Right cardiac atrium (tissue), 5 donors: ENCODE measurements at regions not wholly inside any gene's neighbourhood (a gene's known extent, or its start where the extent isn't known, plus 50 kb on each side); places are given as distances from the start of the nearest gene placed in this dataset.
"Not testable (repeated sequence)": the region's sequence is repeated elsewhere in the genome, so short reads cannot be mapped to it uniquely, and the experiment has no call there.

Experiments used
- ATAC-seq, 2 donors: fragments of 200-7000 bp; cut with Tn5 transposase; one replicate each; pipeline versions ENCODE4 v1.8.0 to v1.9.1; 2020; ENCODE audit warnings: moderate library complexity in 2 of 2, mild to moderate bottlenecking in 1 of 2
- DNase-seq, 3 donors: peaks; one replicate each; pipeline ENCODE4 v3.0.0-alpha.2; 2020
- H3K27ac ChIP-seq: one replicate; pipeline ENCODE4 v1.5.1; 2013; ENCODE audit warnings: mild to moderate bottlenecking, low read length, control low read depth, moderate library complexity
- H3K27me3 ChIP-seq: one replicate; pipeline ENCODE4 v1.6.1; 2013; ENCODE audit not compliant: control insufficient read depth, insufficient read depth
- H3K4me1 ChIP-seq: one replicate; pipeline ENCODE4 v1.6.1; 2013; ENCODE audit warnings: low read length; ENCODE audit not compliant: control insufficient read depth, insufficient read depth
- H3K4me3 ChIP-seq: one replicate; pipeline ENCODE4 v1.5.1; 2013; ENCODE audit warnings: low read length, control low read depth
- H3K9me3 ChIP-seq: one replicate; pipeline ENCODE4 v1.6.1; 2013; ENCODE audit warnings: low read length; ENCODE audit not compliant: control insufficient read depth
- WGBS: extraction: QIAGEN DNeasy Blood & Tissue Kit; methylation state at CpG from one replicate; pipeline ENCODE4 v1.1.7; 2013; 5-methylcytosine and 5-hydroxymethylcytosine counted together
- intact Hi-C, 4 donors: fragments of 100-400 bp; cut with DNase I; formaldehyde crosslinking; loops; one replicate each; pipeline versions ENCODE4 v1.11.0 to v1.14.0; 2022 to 2023
- donor health status: healthy with polysubstance abuse.
- donor health status: DM: no; HTN: yes; CAD: no.
- donor health status: DM: no; HTN: no; CAD: no.
- donor health status: DM: no; HTN: yes; CAD: no; lungs with severe emphysema.
- donor health status: DM: yes; HTN: yes; CAD: no.

GRCh38 chr9:40913096-40913719 lies 215.3 kb downstream of the FOXD4L6 start:
- WGBS = 59% methylated on average over 11 of the region's 11 CpGs
- H3K27me3 ChIP-seq = no peaks in the 10 kb centered on the region
- H3K4me1 ChIP-seq = no peaks in the 10 kb centered on the region
- no peak overlapping the region for H3K27ac ChIP-seq
- DNase-seq (no peak), ATAC-seq (peak; percentile 14 to 25)
- no peak overlapping the region for H3K4me3 ChIP-seq
- peaks cover 11% of the 10 kb centered on the region for H3K9me3 ChIP-seq
- intact Hi-C loops = no loop called here

- H3K27me3 ChIP-seq, H3K4me3 ChIP-seq, DNase-seq, intact Hi-C loops, H3K27ac ChIP-seq, H3K4me1 ChIP-seq: not testable (repeated sequence)
- WGBS = 75% methylated on average over 4 of the region's 4 CpGs
- H3K9me3 ChIP-seq = peaks cover 16% of the 10 kb centered on the region
- peak in 1 of 2 donors; percentile 12 for ATAC-seq
These were observed 215.8 kb downstream of the FOXD4L6 start for GRCh38 chr9:40912679-40913078.

GRCh38 chr9:40911647-40912046 lies 216.8 kb downstream of the FOXD4L6 start:
- ATAC-seq (no peak), DNase-seq (no peak)
- Histone ChIP-seq H3K4me3 (no peak overlapping the region), H3K27ac (no peak overlapping the region), H3K4me1 (no peaks in the 10 kb centered on the region), H3K9me3 (peaks cover 19% of the 10 kb centered on the region), H3K27me3 (no peaks in the 10 kb centered on the region)
- WGBS = 69% methylated on average over 5 of the region's 5 CpGs
- intact Hi-C loops = no loop called here

GRCh38 chr9:40910995-40911394 lies 217.5 kb downstream of the FOXD4L6 start:
- ATAC-seq = not testable (repeated sequence)

GRCh38 chr9:40909821-40910220 lies 218.7 kb downstream of the FOXD4L6 start:
- no peak overlapping the region for H3K27ac ChIP-seq
- WGBS = 81% methylated on average over 4 of the region's 4 CpGs
- H3K27me3 ChIP-seq = no peaks in the 10 kb centered on the region
- ATAC-seq = no peak
- intact Hi-C loops = no loop called here
- H3K9me3 ChIP-seq = peaks cover 11% of the 10 kb centered on the region
- H3K4me1 ChIP-seq = no peaks in the 10 kb centered on the region
- no peak overlapping the region for H3K4me3 ChIP-seq
- no peak for DNase-seq

More at GRCh38 chr9:40910995-40911394, 217.5 kb downstream of the FOXD4L6 start:
- H3K4me1 ChIP-seq, DNase-seq, H3K27me3 ChIP-seq, intact Hi-C loops, H3K4me3 ChIP-seq, H3K27ac ChIP-seq: not testable (repeated sequence)
- peaks cover 19% of the 10 kb centered on the region for H3K9me3 ChIP-seq
- WGBS = 72% methylated on average over 8 of the region's 8 CpGs

- H3K4me1 ChIP-seq, ATAC-seq, intact Hi-C loops, DNase-seq, H3K4me3 ChIP-seq, H3K27me3 ChIP-seq, H3K27ac ChIP-seq: not testable (repeated sequence)
- WGBS = 82% methylated on average over 8 of the region's 8 CpGs
- H3K9me3 ChIP-seq = peaks cover 11% of the 10 kb centered on the region
These were observed 219.4 kb downstream of the FOXD4L6 start for GRCh38 chr9:40909111-40909510.

- DNase-seq (no peak), ATAC-seq (peak in 1 of 2 donors; percentile 40)
- 67% methylated on average over 15 of the region's 16 CpGs for WGBS
- Histone ChIP-seq H3K27me3 (no peaks in the 10 kb centered on the region), H3K9me3 (peaks cover 11% of the 10 kb centered on the region), H3K4me1 (no peaks in the 10 kb centered on the region), H3K27ac (no peak overlapping the region), H3K4me3 (no peak overlapping the region)
- intact Hi-C loops = no loop called here
These were observed 220.5 kb downstream of the FOXD4L6 start for GRCh38 chr9:40907657-40908624.

GRCh38 chr9:40906879-40907278 lies 221.6 kb downstream of the FOXD4L6 start:
- H3K27me3 ChIP-seq, H3K4me3 ChIP-seq, H3K27ac ChIP-seq, intact Hi-C loops, H3K9me3 ChIP-seq, DNase-seq, H3K4me1 ChIP-seq: not testable (repeated sequence)
- peak; percentile 48 to 60 for ATAC-seq
- WGBS = 66% methylated on average over 5 of the region's 5 CpGs

GRCh38 chr9:40892315-40892714 lies 236.2 kb downstream of the FOXD4L6 start:
- H3K27ac ChIP-seq, H3K4me1 ChIP-seq, H3K9me3 ChIP-seq, H3K27me3 ChIP-seq, DNase-seq, ATAC-seq, intact Hi-C loops, H3K4me3 ChIP-seq: not testable (repeated sequence)
- WGBS = 61% methylated on average over 2 of the region's 2 CpGs

GRCh38 chr9:40885858-40886257 lies 242.6 kb downstream of the FOXD4L6 start:
- DNase-seq = peak in 1 of 3 donors; percentile 38
- H3K27me3 ChIP-seq, H3K27ac ChIP-seq, ATAC-seq, intact Hi-C loops, H3K4me3 ChIP-seq, H3K9me3 ChIP-seq, H3K4me1 ChIP-seq: not testable (repeated sequence)
- WGBS = 80% methylated on average over 14 of the region's 14 CpGs

- H3K27me3 ChIP-seq, intact Hi-C loops, H3K4me1 ChIP-seq, H3K4me3 ChIP-seq, H3K9me3 ChIP-seq, H3K27ac ChIP-seq: not testable (repeated sequence)
- peak; percentile 7 to 53 (median 38) for DNase-seq
- 84% methylated on average over 18 of the region's 18 CpGs for WGBS
- peak in 1 of 2 donors; percentile 41 for ATAC-seq
These were observed 243.5 kb downstream of the FOXD4L6 start for GRCh38 chr9:40884902-40885490.
